ENCODE measurements at regions not wholly inside any gene's neighbourhood (a gene's known extent, or its start where the extent isn't known, plus 50 kb on each side); places are given as distances from the start of the nearest gene placed in this dataset.

GRCh38 chr11:10398525-10398924, 56.5 kb upstream of the AMPD3 start:
- CTCF ChIA-PET = no interaction called here
- H3K27ac Mint-ChIP-seq = no peak overlapping the region
- H3K4me3 ChIP-seq (ENCODE audit: low read length) = no peak overlapping the region
- H3K9me3 ChIP-seq (ENCODE audit: control insufficient read depth in 2 of 3, low read length in 3 of 3) = no peaks in the 10 kb centered on the region
- POLR2A ChIA-PET = interaction anchor here (0.7 kb wide), 1 partner anchor 53 kb away, joined by 3 read pairs; no protein-coding TSS in a partner anchor
- intact Hi-C loops (cut with micrococcal nuclease) = no loop called here
- H3K4me1 ChIP-seq (ENCODE audit: control insufficient read depth in 2 of 2, insufficient read depth in 2 of 2, low read length in 2 of 2) = no peaks in the 10 kb centered on the region
- H3K36me3 ChIP-seq (ENCODE audit: control insufficient read depth in 2 of 3, insufficient read depth in 3 of 3, low read length in 3 of 3) = no peaks in the 10 kb centered on the region
- ATAC-seq (peak; percentile 72), DNase-seq (no peak)
- peaks cover 0 to 6% (median 5%) of the 10 kb centered on the region in 5 donors for H3K27me3 Mint-ChIP-seq
- H3K4me3 Mint-ChIP-seq = no peak overlapping the region
- no peaks in the 10 kb centered on the region for H3K36me3 Mint-ChIP-seq
- no peak overlapping the region for H3K27ac ChIP-seq (ENCODE audit: low read depth, low read length)
- no peaks in the 10 kb centered on the region for H3K27me3 ChIP-seq (ENCODE audit: control insufficient read depth in 2 of 2, insufficient read depth in 2 of 2, low read length in 2 of 2)
- peaks cover 0 to 16% (median 5%) of the 10 kb centered on the region in 7 donors for H3K4me1 Mint-ChIP-seq
- no peaks in the 10 kb centered on the region for H3K9me3 Mint-ChIP-seq

GRCh38 chr11:10400856-10401255, 54.2 kb upstream of the AMPD3 start:
- peaks cover 0 to 5% (median 3%) of the 10 kb centered on the region in 5 donors for H3K27me3 Mint-ChIP-seq
- ChIA-PET CTCF (no interaction called here), POLR2A (no interaction called here)
- peak; percentile 53 for ATAC-seq
- no peaks in the 10 kb centered on the region for H3K9me3 Mint-ChIP-seq
- Histone ChIP-seq H3K36me3 (ENCODE audit: control insufficient read depth in 2 of 3, insufficient read depth in 3 of 3, low read length in 3 of 3) (no peaks in the 10 kb centered on the region), H3K4me3 (ENCODE audit: low read length) (no peak overlapping the region), H3K4me1 (ENCODE audit: control insufficient read depth in 2 of 2, insufficient read depth in 2 of 2, low read length in 2 of 2) (no peaks in the 10 kb centered on the region), H3K27me3 (ENCODE audit: control insufficient read depth in 2 of 2, insufficient read depth in 2 of 2, low read length in 2 of 2) (no peaks in the 10 kb centered on the region), H3K9me3 (ENCODE audit: control insufficient read depth in 2 of 3, low read length in 3 of 3) (no peaks in the 10 kb centered on the region), H3K27ac (ENCODE audit: low read depth, low read length) (no peak overlapping the region)
- H3K36me3 Mint-ChIP-seq = no peaks in the 10 kb centered on the region
- H3K27ac Mint-ChIP-seq = no peak overlapping the region
- DNase-seq = no peak
- peaks cover 0 to 17% (median 5%) of the 10 kb centered on the region in 7 donors for H3K4me1 Mint-ChIP-seq
- intact Hi-C loops (cut with micrococcal nuclease) = loop anchor here in 1 of 2 donors (10.0 kb wide), 1 partner anchor 624 kb away; no protein-coding TSS in a partner anchor
- H3K4me3 Mint-ChIP-seq = no peak overlapping the region

GRCh38 chr11:10401256-10401655, 53.8 kb upstream of the AMPD3 start:
- Histone ChIP-seq H3K27me3 (ENCODE audit: control insufficient read depth in 2 of 2, insufficient read depth in 2 of 2, low read length in 2 of 2) (no peaks in the 10 kb centered on the region), H3K27ac (ENCODE audit: low read depth, low read length) (no peak overlapping the region), H3K4me1 (ENCODE audit: control insufficient read depth in 2 of 2, insufficient read depth in 2 of 2, low read length in 2 of 2) (no peaks in the 10 kb centered on the region), H3K36me3 (ENCODE audit: control insufficient read depth in 2 of 3, insufficient read depth in 3 of 3, low read length in 3 of 3) (no peaks in the 10 kb centered on the region), H3K4me3 (ENCODE audit: low read length) (no peak overlapping the region), H3K9me3 (ENCODE audit: control insufficient read depth in 2 of 3, low read length in 3 of 3) (no peaks in the 10 kb centered on the region)
- H3K4me1 Mint-ChIP-seq = peaks cover 2 to 19% (median 6%) of the 10 kb centered on the region in 7 donors
- H3K4me3 Mint-ChIP-seq = no peak overlapping the region
- no peaks in the 10 kb centered on the region for H3K9me3 Mint-ChIP-seq
- POLR2A ChIA-PET = no interaction called here
- ATAC-seq (no peak), DNase-seq (no peak)
- no peak overlapping the region for H3K27ac Mint-ChIP-seq
- intact Hi-C loops (cut with micrococcal nuclease) = loop anchor here in 1 of 2 donors (10.0 kb wide), 1 partner anchor 624 kb away; no protein-coding TSS in a partner anchor
- H3K36me3 Mint-ChIP-seq = no peaks in the 10 kb centered on the region
- CTCF ChIA-PET = no interaction called here
- peaks cover 0 to 5% (median 0%) of the 10 kb centered on the region in 5 donors for H3K27me3 Mint-ChIP-seq

- DNase-seq (no peak), ATAC-seq (no peak)
- ChIA-PET POLR2A (interaction anchor here (0.8 kb wide), 1 partner anchor 253 kb away, joined by 3 read pairs; no protein-coding TSS in a partner anchor), CTCF (interaction anchor here (0.7 to 5.0 kb wide), 3 partner anchors 128 to 702 kb away, joined by 3 to 65 read pairs (median 5); no protein-coding TSS in a partner anchor)
- Mint-ChIP-seq H3K9me3 (no peaks in the 10 kb centered on the region), H3K4me1 (peaks cover 4 to 20% (median 6%) of the 10 kb centered on the region in 7 donors), H3K36me3 (no peaks in the 10 kb centered on the region), H3K27me3 (peaks cover 0 to 5% (median 0%) of the 10 kb centered on the region in 5 donors), H3K4me3 (no peak overlapping the region), H3K27ac (peak overlapping the region in 1 of 9 donors; percentile 23)
- Histone ChIP-seq H3K36me3 (ENCODE audit: control insufficient read depth in 2 of 3, insufficient read depth in 3 of 3, low read length in 3 of 3) (no peaks in the 10 kb centered on the region), H3K4me3 (ENCODE audit: low read length) (no peak overlapping the region), H3K4me1 (ENCODE audit: control insufficient read depth in 2 of 2, insufficient read depth in 2 of 2, low read length in 2 of 2) (no peaks in the 10 kb centered on the region), H3K9me3 (ENCODE audit: control insufficient read depth in 2 of 3, low read length in 3 of 3) (no peaks in the 10 kb centered on the region), H3K27ac (ENCODE audit: low read depth, low read length) (no peak overlapping the region), H3K27me3 (ENCODE audit: control insufficient read depth in 2 of 2, insufficient read depth in 2 of 2, low read length in 2 of 2) (no peaks in the 10 kb centered on the region)
- intact Hi-C loops (cut with micrococcal nuclease) = loop anchor here in 1 of 2 donors (10.0 kb wide), 1 partner anchor 623 kb away; no protein-coding TSS in a partner anchor
These were observed 53.2 kb upstream of the AMPD3 start for GRCh38 chr11:10401696-10402392.
